Central memory CD4-positive, alpha-beta T cell (primary cell): ENCODE measurements at regions not wholly inside any gene's neighbourhood (a gene's known extent, or its start where the extent isn't known, plus 50 kb on each side); places are given as distances from the start of the nearest gene placed in this dataset.

Experiments
- DNase-seq: peaks from one replicate; pipeline ENCODE4 v3.0.0; 2022

DNA sequence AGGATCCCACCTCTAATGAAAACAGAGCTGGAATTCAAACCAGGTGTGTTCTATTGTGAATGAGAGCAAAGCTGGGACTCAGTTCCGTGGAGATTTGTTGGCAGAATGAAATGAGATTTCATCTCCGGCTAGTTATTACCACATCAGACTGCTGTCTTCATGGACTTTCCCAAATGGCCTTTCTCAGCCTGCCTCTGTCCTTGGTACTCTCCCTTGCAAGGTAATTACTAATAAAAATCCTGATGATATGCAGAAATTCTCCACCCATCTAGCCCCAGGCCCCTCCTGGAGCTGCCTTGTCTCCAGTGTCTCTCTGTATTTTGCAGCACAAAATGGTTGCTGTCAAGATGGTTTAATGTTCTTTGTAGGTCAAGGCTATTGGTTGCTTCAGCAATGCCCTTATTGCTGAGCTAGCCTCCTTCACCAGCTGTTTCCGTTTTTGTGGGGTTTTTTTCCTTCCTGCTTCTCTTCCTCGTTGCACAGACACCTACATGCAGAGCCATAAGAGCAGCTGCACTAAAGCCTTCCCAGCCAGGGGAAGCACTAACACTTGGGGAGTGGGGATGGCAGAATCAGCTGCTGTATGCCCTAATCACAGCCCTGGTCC lies 185.0 kb upstream of the GHITM start:
- no peak for DNase-seq

DNA sequence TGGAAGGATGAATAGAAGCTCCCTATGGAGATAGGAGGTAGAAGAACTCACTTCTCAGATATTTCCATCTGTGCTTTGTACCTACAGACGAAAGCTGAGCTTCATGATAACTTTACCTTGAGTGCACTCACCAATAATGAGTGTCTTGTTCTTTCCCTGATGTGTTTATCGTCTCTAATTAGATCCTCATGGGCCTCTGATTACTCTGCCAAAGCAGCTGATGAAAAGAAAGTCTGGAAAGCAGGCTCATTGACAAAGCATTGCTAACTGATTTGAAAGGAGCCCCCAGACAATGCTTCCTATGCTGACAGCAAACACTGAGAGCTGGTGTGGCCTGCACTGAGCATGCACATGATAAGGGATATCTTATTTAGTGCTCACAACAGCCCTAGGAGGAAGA lies 183.9 kb upstream of the GHITM start:
- no peak for DNase-seq

DNA sequence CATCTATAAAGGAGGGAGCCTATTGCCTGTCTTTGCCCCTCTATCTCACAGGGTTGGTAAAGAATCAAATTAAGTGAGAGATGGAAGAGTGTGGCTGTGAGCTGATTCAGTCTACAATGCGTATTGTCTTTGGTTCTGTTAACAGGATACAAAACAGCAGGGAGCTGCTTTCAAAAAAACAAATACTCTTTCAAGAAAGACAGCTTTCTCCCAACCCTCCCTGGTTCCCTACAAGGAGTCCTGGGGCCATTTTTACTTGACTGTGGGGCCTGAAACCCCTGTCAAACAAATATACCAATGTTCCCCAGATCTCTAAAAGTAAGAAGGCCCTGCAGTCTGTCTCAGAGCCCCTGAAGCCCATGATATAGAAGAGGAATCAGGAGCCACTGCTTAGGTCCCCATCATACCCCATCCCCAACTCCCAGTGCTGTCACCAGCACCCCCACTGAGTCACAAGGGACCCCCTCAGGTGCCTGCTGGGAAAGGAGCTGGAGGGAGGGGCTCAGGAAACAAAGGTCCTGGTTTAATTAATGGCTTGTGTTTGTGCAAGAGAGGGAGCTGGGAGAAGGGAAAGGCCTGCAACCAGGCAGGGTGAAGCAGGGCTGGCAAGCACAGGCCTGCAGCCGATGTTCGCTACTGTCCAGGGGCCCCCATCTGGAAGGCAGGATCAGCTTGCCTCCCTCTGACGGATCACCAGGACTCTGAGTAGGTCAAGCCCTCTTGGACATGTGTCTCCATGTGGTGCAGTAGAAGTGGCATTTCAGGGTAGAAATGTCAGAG lies 182.0 kb upstream of the GHITM start:
- DNase-seq: no peak

DNA sequence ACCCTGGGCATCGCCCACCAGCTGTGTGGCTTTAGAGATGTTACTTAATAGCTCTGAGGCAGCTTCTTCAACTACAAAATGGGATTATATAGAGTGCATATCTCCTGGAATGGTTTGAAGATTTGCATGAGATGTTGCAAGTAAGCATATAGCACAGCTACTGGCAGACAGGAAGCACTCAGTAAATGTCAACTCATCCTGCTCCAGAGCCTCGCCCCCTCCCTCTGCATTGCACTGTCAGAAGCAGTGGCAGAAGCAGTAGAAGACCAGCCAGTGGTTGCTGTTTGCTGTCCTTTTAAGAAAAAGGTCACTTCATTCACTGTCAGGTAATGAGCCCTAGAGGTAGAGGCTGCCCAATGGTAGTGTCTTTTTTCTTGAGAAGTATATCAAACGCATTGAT lies 180.0 kb upstream of the GHITM start:
- DNase-seq: no peak

DNA sequence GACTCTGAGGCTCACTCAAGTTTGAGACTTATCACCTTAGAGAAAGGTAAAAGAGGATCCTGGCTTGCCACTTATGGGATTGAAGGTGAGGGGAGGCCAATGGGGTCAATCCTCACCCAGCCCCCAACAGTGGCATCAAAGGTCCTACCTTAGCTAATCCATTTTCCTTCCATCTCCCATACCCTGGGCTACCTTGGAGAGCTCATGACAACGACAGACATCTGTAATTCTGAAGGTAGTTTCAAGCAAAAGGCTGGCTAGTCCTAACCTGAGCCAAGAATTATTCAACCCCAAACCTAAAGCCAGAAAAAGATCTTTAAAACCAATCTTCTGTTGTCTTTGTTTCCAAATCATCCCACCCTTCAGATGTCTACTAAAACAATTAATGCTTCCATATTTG lies 179.2 kb upstream of the GHITM start:
- no peak for DNase-seq

DNA sequence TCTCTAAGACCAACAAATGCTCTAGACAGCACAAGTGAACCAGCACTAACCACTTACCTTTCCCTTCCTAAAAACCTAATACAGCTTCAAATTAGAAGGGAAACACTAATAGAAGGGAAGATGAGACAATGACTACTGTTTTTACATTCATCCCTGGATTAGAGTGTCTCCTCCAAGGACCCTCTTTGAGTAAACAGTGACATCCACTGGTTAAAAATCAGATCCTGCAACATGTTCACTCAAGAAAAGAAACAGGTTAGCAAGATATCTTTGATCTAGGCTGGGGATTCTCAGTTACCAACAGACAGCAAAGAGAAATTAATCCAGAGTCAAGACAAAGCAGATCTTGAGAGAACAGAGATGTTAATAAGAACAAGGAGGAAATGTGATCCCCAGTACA lies 177.7 kb upstream of the GHITM start:
- DNase-seq: no peak

DNA sequence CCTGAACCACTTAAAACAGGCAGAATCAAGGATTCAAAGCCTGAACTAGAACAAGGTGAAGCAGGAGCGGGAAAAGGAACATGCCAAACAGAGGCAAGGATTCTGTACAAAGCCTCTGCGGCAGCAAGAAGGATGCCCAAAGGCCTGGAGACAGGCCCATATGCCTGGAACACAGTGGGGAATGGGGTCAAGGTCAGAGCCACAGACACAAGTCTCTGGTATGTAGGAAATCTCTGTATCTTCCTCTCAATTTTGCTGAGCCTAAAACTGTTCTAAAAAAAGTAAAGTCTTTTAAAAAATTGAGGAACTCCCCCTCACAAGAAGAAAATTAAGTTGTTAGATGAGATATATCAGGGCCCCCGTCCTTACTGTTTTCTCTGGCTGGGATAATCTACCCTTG lies 175.9 kb upstream of the GHITM start:
- DNase-seq: no peak

DNA sequence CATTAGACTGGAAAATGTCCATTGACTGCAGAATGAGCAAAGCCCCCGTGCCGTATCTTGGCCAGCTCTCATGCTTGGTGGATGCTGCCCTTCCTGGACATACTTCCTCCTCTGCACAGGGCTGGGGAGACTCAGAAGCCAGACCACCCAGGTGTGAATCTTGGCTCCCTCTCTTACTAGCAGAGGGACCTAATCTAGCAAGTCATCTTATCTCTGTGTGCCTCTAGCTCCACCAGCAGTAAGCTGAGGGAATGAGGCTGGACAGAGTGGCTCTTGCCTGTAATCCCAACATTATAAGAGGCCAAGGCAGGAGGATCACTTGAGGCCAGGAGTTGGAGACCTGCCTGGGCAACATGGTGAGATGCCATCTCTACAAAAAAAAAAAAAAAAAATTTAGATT lies 173.8 kb upstream of the GHITM start:
- DNase-seq: no peak

DNA sequence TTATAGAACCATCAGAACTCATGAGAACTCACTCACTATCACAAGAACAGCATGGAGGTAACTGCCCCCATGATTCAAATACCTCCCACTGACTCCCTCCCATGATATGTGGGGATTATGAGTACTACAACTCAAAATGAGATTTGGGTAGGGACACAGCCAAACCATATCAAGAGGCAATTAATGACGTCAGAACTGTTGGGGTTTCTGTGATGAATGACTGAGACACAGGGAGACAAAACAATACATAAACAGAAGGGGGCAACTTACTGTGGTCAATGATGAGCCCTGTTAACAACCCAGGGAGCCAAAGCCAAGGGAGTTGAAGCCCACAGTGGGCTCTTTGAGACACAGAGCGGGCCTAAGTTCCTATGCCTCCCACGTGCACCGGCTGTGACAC lies 171.3 kb upstream of the GHITM start:
- DNase-seq: no peak

DNA sequence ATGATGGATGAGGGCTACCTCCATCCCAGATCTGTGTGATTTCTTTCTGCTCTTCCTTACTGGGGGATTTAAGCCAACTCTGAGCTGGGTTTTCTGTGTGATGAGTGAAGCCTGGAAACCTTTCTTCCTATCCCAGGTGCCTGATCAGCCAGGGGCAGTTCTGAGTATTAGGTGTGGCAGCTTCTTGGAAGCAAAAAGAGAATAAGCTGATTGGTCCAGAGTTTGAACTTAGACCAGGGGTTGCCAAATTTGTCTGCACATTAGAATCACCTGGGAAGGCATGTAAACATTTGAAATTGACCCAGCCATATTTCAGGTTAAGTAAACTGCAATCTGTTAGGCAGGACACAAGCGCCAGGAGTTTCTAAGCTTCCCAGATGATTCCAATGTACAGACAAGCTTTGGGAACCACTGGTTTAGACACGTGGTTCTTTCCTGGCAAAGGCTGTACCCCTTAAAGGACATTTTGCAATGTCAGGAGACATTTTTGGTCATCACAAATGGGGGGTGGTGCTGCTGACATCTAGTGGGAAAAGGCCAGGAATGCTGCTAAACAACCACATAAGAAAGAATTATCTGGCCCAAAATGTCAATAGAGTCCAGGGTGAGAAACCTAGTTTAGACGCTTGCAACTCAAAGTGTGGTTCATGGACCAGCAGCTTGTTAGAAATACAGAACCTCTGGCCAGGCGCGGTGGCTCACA lies 160.5 kb upstream of the GHITM start:
- DNase-seq: no peak

DNA sequence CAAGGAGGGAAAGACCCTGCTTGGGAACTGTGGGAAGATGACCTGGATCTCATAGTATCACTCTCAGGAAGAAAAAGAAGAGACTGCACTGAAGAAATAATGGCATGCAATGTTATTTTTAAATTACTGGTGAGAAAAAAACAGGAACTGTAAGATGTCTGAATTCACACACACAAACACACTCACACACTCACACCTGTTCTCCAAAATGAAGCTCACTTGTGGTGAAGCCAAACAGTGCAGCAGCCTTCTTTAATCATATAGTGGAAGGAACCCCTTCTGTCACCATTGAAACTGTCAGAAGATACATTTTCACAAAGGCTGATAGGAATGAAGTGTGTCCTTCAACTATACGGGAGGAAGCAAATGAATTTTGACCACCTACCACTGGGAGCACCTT lies 156.5 kb upstream of the GHITM start:
- no peak for DNase-seq

DNA sequence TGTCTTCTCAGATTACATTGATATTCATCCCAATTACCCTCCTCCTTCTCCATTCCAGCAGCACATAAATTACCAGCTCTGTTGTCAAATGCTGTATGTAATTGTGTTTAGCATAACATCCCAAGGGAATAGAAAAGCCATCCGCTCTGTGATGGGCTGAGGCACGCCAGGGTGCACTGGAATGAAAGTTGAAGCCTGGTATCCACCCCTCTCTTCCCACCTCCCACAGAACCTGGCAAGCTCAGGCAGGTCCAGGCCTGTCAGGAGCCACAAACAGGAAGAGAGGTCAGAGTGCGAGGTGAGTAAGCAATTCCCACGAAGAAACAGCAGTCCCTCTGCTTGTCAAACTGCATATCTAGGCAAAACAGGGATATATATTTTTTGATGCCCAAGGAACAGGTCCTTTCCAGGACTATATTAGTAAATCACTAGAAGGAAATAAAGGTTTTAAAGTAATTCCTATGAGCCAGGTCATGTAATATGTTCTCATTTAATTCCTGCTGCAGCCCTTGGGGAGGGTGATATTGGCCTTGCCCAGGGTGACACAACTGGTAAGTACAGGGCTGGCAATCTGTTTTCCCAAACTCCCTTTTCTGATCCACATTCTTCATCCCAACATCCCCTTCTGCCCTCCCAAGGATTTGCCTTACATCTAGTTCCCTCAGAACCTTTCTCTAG lies 155.6 kb upstream of the GHITM start:
- DNase-seq: no peak

DNA sequence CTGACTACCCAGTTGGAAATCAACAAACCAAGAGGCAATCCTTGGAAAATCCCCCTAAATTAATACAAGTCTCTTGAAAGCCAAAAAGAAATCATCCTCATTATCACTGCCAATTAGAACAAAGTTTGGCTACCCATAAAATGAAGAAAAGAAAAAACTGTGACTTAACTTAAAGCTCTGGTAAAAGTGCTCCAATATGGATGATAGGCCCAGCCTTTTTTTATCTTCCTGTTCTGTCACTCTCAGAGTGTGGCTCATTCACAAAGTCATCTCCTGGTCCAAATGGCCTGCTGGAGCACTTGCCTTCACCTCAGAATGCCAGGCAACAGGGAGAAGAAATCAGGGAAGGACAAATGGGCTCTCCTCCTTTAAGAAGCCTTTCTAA lies 155.1 kb upstream of the GHITM start:
- no peak for DNase-seq

DNA sequence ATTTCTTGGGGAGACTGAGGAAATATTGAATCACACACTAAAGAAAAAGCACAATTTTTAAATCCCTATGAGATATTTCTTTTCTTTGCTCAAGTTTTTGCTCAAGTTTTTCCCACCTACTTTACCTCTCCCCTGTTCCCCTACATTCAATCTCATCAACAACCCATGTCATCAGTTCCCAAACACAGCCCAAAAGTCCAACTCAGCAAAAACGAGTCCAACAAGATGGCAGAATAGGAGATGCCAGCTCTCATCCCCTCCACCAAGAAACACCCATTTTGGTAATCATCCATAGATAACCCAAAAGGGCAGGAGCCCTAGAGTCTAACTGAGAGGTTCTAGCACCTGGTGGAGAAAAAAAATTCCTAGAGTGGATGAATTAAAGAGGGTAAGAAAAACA lies 152.5 kb upstream of the GHITM start:
- no peak for DNase-seq

DNA sequence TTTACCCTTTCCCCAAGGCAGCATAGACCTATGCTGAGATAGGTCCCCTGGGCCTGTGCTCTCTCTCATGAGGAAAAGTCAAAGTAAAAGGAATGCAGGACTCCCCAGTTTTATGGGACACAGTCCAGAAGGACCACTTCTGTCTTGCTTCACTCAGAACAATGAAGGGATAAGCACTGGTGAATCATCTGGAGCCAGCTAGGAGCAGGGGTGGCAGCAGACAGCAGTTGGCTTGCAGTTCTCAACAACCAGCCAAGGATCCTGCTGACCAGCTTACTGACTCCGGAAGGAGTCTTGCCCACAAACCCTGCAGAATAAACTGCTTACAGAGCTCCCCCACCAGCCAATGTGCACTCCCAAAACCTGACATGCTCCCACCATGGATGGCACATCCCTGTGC lies 152.1 kb upstream of the GHITM start:
- DNase-seq: no peak

DNA sequence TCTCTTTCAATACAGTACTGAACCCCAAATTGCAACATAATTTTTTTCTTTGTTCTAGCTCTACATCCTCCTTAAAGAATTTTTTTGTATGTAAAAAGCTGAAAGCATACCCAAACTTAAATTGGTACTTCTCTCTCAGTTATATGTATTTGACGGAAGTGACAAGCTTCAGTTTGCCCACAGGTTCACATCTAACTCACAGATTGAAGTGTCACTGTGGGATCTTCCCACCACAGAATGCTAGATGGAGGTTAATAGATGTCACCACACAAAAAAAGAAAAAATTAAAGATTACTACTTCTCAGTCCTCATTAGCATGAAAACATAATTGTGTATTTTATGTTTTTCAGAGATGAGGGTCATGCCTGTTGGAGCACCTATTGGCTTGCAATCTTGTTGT lies 150.9 kb upstream of the GHITM start:
- DNase-seq: no peak

DNA sequence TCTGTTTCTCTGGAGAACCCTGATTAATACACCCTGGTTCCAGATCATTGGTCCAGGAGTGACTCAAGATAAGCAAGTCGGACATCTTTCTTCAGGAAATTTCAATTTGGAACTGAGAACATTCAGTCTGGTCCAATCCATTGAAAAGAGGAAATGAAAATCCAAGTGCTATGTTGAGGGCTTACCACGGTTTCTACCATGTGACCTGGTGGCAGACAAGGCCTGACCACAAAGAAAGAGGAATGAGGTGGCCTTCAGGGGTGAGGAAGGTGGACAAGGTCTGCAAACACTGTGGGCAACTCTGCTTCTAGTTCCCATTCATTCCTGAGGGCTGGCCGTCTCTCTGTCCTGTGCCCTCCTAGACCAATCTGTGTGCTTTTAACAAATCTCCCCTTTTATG lies 149.2 kb upstream of the GHITM start:
- no peak for DNase-seq

DNA sequence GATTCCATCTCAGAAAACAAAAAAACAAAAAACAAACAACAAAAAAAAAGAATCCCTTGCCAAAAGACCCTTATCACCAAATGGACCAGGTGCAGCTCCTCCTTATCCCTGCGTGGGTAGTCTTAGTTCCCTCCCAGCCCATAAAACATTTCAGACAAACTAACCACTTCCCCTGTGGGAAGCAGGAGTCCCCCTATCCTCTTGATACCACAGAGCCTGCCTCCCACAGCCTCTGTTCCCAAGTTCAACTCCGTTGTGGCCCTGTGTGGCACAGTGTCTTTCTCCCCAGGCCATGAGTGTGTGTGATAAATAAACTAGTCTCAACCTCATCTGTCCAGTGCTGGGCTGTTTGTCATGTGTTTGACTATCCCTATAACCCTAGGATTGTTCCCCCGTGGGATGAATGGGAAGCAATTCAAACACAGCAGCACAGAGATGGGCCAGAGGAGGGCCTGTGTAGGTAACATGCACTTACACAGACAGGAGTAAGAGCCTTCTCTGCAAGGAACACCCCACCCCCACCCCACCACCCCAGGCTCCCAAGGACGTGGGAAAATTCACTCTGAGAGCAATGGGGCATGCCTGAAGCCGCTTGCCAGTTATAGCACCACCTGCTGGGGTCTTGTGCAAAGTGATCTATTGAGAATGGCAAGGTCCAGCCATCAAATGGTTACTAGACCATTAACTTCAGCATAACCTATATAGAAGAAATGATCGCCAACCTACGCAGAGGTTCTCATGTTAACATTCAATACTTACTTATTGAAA lies 147.1 kb upstream of the GHITM start:
- DNase-seq: no peak

DNA sequence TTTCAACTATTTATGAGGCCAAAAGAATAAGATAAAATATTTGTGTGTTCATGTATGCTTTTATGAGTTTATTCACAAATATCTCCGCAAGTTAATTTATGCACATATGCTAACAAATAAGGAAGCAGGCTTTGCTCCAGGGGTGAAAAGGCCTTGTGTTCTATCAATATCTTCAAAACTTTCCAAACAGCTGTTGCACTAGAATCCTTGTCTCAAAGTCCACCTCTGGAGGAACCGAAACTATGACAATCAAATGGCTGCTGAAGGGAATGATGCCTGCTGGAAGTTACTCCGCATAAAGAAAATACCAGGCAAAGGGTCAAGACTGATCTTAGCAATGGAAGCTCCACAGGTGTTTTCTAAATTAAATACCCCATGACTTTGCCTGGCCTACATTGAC lies 145.0 kb upstream of the GHITM start:
- DNase-seq: no peak

DNA sequence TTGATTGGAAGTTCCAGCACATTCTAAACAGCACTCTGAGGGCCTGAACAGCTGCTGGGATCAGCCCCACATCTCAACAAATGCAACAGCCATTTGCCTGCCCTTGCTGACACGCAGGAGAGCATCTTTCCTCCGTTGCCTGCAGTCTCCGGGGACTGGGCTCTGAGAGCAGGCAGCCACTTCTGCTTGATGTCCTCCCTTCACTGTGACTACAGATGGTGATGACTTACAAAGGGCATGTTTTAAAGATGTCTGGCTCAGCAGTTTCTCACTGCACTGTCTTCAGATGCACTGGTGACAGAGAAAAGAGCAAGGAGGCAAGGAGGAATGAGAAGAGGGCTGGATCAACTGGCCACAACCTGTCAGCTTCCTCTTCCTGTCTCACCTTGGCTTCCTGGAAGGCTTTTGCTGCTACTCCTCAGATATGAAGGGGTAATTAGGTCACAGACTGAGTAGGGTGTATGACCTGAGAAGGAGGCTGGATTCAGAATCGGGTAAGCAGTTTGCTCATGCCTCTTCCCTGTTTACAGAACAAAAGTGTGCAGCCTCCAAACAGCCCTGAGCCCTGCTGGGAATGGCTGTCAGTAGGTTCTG lies 143.5 kb upstream of the GHITM start:
- DNase-seq: peak; percentile 18

DNA sequence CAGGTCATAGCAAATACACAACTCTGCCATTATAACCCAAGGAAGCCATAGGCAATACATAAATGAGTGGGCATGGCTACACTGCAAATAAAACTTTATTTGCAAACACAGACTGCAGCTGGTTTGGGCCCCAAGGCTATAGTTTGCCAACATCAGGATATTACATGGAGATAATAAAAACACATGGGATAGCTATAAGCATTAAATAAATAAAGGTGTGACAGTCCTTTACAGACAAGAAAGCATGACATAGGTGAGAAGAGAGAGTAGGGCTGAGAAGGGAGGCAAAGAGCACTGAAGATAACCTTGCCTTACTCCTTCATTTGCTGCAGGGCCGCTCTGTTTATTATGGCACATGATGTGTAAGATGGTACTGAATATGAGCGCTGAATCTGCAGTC lies 135.1 kb upstream of the GHITM start:
- DNase-seq: no peak

DNA sequence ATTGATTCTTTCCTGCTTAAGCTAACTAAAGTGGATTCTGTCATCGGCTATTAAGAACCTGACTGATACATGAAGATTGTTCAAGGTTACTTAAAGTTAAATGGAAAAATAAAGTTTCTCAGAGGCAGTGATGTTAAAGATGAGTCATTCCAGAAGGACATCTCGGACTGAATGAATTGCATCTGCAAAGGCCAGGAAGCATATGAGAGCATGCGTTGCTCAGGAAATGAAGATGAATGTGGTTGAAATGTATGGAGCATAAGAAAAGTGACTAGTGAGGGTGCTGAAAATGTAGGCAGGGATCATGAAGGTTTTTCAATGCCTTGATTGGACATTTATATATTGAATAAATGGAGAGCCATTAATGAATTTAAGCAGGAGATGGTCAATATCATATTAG lies 133.9 kb upstream of the GHITM start:
- DNase-seq: no peak

DNA sequence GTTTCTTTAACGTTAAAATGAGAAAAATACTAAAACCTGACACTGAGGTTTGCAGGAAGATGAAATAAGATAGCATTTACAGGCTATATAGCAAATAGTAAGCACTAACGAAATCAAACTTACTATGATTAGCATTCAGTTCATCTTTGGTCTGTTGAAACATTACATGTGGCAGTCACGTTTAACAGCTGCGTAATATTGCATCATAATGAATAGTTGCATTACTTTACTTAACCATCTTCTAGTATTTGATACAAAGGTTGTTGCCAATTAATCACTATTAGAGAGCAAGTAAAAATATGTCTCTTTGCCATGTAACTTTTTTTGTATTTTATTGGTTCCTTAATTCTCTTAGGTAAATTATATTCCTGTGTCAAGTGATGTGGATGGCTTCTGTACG lies 131.8 kb upstream of the GHITM start:
- DNase-seq: no peak
